GM21367 (cell line): ENCODE measurements at regions not wholly inside any gene's neighbourhood (a gene's known extent, or its start where the extent isn't known, plus 50 kb on each side); places are given as distances from the start of the nearest gene placed in this dataset.

Experiments used
- ATAC-seq: cut with Tn5 transposase; IDR thresholded peaks from one replicate; pipeline ENCODE4 v1.9.1; 2021; ENCODE audit not compliant: unreplicated experiment

DNA sequence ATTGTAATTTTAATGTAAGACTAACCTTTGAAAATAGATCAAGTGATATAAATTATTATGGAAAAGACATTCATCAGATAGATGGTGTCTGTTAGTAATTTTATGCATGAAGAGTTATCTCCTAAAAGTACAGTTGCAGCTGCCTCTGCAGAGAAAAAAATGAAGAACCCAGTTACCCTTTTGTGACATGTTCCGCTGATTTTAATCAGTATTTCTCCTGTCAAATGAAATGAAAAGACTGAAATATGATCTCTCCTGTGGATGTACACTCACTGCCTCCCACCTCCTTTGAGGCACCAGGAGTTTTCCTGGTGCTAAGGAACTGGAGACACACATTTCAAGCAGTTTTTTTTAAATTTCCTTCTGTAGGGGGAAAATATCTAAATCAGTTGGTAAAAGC, 277.4 kb downstream of the KIF4B start:
- no peak for ATAC-seq

DNA sequence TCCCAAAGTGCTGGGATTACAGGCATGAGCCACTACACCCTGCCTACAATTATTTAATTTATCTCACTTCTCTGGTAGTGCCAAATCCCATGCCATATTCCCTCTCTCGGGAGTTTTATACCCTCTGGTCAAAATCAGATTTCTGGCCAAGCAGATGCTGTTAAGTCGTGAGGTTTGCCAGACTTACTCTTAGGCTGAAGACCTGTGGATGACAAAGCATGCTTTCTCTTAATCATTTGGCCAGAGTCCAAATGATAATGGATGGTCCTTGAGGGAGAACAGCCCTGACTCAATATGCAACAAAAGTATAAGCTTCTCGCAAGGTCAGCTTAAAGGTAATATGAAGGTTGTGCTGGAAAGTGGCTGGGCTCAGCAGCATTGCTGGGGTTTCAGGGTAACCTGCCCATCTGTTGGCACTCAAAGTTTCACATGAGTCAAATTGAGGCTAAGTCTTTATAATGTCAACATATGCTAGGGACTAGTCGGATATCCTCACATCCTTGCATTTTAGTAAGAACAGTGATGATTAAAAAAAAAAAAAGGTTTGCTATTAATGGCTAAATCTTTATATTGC, 280.1 kb downstream of the KIF4B start:
- no peak for ATAC-seq

DNA sequence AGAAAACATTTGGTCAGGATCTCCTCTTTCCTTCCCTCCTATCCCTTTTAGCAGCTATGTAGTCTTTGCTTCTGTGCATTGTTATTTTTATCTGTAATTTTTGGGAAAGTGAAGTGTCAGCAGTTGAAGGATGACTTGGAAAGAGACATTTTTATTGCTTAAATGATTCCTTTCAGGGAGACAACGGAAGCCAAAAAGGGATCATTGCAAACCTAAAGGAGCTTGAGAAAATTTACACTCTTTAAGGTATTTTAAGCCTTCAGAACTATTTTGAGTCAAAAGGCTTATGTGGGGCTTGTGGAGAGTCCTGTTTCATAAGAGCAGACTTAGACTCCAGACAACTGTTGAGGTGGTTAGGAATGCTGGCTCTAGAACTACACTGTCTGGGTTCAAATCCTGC, 281.6 kb downstream of the KIF4B start:
- ATAC-seq: no peak

DNA sequence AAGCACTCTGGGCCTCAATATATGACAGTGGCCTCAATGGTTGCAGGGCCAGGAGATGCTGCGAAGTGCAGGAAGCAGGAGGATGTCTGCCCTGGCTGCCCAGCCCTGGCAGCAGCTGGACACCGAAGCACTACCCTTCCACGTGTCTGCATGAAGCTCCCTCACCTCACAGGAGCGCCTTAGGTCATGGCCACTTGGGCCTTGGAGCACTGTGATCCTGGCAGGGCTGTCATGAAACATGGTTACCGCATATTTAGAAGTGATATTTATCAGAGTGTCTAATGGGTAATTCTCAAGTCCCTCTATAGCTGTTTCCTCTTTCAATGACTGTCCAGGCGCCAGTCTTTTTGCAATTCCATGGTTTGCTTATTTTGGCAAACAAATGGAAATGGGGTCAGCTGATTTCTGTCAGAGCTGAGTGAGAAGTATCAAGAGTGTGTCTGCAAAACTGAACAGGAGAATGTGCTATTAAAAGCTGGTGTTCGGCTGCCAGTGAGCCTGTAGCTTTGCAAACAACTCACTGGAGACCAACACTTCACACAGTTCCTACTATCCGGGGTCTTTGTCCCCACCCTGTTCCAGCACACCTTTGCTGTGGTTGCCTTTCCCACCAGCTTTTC, 285.9 kb downstream of the KIF4B start:
- no peak for ATAC-seq

DNA sequence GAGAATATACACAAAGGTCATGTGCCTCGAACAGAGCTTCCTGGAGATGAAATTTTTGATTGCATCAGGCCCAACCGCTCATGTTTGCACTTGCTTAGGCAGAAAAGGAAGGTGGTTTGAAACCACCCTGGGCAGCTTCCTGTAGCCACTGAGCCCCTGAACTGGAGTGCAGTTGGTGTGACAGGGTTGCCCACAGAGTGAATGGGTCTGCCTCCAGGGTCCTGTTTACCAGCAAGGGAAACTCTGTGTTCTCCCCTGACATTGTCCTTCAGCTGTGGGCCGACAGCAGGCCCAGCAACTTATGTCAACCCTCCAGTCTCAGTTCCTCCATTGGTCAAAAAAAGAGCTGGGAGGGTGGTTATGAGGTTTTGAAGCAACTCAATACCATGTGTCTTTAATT, 289.6 kb downstream of the KIF4B start:
- no peak for ATAC-seq

DNA sequence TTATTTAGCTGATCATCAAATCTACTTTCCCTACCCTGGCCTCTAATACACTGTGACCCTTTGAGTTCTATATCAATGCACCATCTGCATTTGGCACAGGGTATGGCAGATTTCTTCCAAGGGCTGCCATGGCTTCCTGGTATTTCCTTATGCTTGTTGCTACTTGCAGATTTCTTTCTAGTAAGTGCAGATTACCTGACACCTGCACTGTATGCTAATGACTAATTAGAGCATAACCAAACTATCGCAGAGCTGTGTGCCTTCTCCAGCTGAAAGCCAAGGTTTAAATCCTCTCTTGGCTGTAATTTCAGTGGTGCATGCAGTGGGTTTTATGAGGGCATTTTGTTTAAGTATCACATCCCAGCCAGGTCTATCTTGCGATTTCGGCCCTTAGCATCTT, 293.7 kb downstream of the KIF4B start:
- ATAC-seq: no peak

DNA sequence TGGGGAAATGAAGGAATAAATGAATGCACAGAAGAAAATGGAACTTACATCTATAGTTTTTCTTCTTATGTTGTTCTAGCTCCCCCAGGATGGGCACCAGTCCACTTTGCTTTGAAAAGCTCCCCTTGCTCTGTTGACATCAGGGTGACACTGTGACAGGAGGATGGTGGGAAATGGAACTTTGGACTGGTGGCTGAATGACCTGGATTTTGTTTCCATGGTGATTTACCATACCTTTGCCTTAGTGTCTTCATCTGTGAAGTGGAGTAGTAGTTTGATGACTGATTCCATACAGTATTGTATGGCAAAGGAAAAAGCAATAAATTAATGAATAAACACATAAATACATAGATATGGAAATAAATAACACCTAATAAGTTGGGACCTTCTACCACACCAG, 294.7 kb downstream of the KIF4B start:
- ATAC-seq: no peak

DNA sequence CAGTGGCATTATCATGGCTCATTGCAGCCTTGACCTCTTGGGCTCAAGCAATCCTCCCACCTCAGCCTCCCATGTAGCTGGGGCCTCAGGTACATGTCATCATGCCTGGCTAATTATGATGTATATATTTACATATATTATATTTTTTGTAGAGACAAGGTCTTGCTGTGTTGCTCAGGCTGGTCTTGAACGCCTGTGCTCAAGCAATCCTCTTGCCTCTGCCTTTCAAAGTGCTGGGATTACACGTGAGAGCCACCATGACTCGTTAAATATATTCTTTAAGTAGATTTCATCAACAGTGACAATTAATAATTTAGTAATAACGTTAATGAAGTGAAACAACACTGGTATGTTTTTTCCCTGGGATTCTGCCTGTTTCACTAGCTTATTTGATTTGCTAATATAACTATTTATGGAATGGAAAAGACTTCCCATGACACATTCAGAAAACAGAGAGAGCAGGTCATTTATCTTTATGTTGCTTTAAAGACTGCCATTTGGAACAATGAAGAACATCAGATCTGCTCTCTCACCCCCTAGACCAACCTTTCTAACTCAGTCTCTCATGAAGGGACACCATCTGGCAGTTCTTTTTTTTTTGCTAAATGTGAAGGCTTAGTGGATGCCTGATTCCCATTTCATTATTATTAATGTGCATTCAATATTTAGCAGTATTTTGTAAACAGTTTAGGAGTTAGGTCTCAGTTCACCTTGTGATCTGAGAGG, 295.6 kb downstream of the KIF4B start:
- no peak for ATAC-seq

DNA sequence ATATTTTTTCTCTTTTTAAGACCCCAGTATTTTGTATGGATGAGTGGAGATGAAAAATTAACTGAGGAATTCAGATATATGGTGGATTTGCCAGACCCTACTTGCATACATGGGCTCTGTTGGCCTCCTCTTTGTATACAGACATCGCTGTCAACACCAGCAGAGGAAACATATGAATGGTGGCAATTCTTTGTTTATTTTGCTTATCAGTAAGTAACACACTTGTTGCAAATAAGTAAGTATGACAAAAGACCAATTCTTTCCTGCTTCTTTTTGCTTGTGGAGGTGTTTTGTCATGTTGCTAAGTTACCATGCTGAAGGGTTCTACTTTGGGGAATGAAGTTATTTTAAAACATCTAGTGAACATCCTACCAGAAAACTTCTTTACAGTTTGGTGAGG, 298.2 kb downstream of the KIF4B start:
- ATAC-seq: no peak

DNA sequence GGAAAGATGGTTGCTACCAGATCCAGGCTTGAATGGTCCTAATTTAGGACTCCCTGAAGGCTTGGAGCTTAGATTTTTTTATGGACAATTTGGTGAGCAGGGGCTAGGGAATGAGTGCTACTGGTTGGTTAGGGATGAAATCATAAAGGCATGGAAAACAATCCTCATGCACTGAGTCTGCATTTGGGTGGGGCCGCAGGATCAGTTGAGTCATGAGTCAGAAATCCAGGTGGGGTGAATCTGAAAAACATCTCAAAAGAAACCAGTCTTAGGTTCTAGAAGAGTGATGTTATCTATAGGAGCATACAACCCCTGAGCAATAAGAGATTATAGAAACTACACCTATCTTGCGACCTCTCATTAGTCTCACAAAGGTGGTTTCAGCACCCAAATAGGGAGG, 300.0 kb downstream of the KIF4B start:
- no peak for ATAC-seq

DNA sequence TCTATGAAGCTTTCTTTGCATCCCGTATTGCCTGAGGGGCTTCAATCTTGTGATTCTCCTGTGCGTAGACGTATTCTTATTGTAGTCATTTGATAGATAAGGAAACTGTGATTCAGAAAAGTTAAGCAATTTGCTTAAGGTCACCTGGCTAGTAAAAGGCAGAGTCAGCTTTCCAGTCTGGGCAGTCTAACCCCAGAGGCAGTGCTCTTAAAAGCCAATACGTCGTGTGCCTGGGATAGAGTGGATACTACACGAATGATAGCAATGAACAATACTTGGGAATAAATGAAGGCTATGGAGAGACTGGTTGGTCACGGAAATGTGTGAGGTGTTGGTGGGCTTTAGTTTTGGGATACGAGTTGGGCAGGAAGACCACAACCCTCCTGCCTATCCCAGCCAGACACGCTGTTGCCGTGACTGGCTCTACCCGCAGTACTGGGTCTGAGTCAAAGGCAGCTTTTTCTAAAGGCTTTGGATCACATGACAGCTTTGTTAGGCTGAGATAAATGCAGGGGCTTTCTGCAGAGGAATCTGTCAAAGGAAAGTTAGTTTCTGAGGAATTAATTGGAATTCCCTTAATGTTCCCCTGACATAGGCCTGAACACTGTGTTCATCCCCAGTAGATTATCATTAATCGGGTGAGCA, 302.6 kb downstream of the KIF4B start:
- ATAC-seq: no peak

DNA sequence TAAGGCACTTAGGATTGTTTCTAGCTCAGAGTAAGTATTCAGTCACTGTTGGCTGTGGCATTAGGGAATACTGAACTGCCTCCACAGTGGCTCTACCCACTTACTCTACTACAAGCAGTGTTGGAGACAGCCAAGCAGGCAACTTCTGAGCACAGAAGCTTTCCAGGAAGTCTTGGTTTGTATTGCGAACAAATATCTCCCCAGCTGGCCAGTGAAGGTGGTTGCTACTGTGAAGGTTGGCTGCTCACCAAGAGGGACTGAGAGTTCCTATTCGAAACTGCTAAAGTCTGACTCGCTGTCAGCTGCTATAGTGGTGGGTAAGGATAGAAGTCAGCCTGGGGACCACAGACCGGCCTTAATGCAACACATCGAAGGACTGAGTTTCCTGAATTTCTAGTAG, 319.1 kb downstream of the KIF4B start:
- no peak for ATAC-seq

DNA sequence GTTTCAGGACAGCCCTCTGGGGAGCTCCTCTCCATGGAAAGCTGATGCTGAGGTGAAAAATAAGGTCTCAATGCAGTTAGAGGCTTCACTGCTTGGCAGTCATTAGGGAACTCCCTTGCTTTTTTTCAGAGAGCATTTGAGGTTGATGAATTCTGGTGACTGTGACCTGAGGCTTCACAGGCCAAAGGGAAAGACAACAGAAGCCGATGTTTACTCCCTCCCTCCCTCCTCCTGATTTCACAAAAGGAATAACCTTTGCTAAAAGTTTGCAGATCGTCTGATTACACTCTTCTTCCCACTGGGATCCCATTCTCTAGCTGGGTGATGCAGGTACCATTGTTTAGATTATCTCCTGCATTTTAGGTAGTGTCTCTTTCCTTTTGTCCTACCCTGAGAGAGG, 329.4 kb downstream of the KIF4B start:
- ATAC-seq: no peak

DNA sequence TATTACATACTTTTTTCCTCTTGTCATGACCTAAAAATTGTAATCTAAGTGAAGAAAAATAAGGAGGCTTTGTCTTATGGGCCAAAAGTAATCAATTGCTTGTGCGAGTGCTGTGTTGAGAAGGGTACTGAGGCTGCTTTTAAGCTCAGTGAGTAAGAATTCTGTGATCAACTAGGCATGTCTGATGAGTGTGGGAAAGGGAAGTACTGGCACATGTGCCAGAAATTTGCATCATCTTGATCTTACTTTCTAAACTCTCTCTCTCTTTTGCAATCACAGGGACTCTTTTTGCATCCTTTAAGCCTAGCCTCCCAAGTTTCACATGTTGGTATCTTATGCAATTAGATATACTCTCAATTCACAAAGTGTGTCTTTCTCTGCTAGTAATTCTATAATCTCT, 329.9 kb downstream of the KIF4B start:
- no peak for ATAC-seq

DNA sequence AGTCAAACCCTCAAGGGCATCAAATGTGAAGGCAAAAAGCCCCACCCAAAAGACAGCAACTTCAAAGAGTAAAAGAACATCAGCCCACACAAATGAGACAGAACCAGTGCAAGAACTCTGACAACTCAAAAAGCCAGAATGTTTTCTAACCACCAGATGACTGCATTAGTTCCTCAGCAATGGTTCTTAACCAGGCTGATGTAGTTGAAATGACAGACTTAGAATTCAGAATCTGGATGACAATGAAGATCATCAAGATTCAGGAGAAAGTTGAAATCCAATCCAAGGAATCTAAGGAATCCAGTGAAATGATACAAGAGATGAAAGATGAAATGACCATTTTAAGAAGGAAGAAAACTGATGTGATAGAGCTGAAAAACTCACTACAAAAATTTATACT, 339.7 kb downstream of the KIF4B start:
- no peak for ATAC-seq

DNA sequence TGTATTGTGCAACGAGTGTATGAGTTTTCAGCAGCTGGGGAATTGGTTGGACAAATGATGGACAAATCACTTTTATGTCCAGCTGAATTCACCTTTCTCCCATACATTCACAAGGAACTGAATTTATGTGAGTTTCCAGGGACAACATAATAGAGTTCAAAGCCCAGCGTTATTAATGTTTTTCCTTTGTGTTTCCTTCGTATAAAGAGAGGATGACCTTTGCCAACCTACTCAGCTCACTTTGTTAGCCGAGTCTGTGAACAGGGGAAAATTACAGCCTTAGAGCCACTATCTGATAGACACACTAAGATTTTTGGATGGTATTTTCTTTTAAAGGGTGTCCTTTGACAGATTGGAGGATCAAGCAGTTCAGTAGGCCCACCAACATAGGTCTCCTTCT, 352.5 kb downstream of the KIF4B start:
- ATAC-seq: no peak

DNA sequence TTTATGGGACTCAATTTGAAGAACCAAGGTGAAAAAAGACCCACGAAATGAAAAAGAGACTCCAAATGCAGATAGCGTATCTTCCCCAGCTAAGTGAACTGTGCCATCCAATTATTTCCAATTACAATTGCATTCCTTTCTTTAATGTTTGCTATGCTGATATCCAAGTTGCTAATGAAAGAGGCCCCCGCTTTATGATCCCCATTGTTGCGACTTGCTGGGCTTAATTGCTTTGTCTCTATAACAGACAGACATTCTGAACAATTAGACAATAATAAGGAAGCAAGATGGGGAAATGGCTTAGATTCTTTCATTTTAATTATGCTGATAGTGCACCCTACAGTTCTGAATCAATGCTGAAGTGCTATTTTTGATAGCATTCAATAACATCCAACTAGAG, 354.3 kb downstream of the KIF4B start:
- ATAC-seq: no peak

DNA sequence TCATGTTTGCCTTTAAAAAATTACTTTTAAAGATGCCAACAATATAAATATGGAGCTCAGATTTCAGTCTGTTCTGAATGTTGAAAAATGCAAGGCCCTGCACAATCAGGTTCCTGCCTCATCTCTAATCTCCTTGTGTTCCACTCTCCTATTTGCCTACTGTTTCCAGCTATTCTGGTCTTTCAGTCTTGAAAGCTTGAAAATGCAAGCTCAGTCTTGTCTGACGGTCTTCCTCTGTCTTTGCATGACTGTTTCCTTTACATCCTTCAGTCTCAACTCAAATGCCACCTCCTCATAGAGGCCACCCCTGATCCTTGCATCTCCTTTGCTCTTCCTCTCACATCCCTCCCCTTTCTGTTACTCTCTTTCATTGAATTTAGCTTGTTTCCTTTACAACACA, 354.9 kb downstream of the KIF4B start:
- no peak for ATAC-seq

DNA sequence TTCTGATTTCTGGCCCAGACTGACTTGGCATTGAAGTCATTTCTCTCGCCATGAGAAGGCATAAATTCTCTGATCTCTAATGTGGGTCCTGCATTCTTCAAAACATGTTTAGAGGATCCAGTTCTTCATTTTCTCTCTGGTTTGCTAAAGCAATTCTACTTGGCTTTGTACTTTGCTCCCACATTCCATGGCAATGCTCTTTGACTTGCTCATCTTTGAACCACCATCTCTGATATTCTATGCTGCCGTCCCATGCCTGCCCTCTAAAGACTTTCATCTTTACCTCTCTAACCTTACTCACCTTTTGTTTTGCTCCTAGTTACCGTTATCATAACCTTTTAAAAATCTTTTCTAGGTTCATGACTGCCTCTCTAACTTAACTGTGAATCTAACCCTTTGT, 366.9 kb downstream of the KIF4B start:
- ATAC-seq: no peak

DNA sequence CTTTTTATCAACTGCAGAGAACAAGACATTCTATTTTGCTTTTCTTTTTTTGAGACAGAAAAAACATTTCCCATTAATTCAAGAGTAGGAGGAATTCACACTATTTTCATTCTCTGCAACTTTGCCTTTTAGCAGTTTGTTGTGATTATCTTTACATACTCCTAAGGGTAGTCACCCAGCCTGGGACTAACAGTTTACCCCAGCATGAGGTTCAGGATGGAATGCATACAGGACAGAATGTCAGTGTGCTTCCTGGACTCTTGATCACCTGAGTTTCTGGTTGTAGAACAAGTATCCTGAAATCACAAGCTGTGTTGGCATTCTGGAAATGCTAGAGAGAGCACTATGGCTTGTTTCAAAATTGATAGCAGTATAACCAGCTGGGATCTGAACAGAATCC, 368.1 kb downstream of the KIF4B start:
- no peak for ATAC-seq

DNA sequence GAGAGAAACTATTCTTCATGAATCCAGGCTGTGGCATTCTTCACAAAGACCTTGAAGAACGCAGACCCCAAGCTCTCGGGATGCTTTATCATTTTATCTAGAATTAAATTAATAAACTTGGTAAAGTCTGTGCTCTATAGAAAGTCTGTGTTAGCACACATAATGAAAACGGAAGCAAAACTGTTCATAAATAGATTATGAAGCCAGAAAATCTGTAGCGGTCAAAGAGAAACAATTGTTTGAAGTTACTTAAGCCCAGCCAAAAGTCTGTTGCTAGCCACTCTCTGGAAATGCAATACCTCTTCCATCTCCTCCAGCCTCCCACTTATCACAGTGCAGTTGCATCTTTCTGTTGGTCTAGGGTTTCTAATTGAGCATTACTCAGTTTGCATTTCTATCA, 375.9 kb downstream of the KIF4B start:
- ATAC-seq: no peak

DNA sequence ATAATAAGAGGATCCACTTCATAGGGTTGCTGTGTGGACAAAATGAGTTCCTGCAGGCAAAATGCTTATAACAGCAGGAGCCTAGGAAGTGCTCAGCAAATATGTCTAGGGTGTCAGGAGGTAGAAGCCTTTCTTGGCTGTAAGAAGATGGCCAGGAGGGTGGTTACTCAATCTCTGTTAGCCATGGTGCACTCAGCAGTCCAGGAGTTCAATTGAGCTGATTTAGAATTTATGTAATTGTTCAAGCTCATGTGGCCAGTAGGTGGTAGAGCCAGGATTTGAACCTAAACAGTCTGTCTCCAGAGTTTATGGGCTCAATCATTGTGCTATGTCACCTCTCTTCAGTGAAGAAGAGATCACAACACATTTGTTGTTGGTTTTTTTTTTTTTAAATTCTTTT, 381.2 kb downstream of the KIF4B start:
- ATAC-seq: no peak
